Effector memory CD8-positive, alpha-beta T cell (primary cell): ENCODE measurements at regions not wholly inside any gene's neighbourhood (a gene's known extent, or its start where the extent isn't known, plus 50 kb on each side); places are given as distances from the start of the nearest gene placed in this dataset.
A peak's percentile ranks its signal among the peaks of the same experiment; 100 is the strongest.
"Not testable (repeated sequence)": the region's sequence is repeated elsewhere in the genome, so short reads cannot be mapped to it uniquely, and the experiment has no call there.

Experiments
- ATAC-seq: fragments of 150-1000 bp; cut with Tn5 transposase; replicated peaks from 2 replicates; pipeline ENCODE4 v1.10.0; 2021; ENCODE audit warnings: mild to moderate bottlenecking, moderate library complexity
- DNase-seq, 3 experiments: peaks; one replicate each; pipeline ENCODE4 v3.0.0; 2021
- H3K27ac Mint-ChIP-seq, 2 donors: one replicate each; pipeline ENCODE4 v1.8.0; 2022; ENCODE audit warnings: mild to moderate bottlenecking in 2 of 2, mixed read lengths in 2 of 2, moderate library complexity in 2 of 2
- H3K27me3 Mint-ChIP-seq, 2 donors: one replicate each; pipeline ENCODE4 v1.8.0; 2022; ENCODE audit warnings: mixed read lengths in 2 of 2
- H3K36me3 Mint-ChIP-seq: one replicate; pipeline ENCODE4 v1.8.0; 2022; ENCODE audit warnings: mild to moderate bottlenecking, moderate library complexity, mixed read lengths; ENCODE audit not compliant: insufficient read depth
- H3K4me1 Mint-ChIP-seq, 2 donors: one replicate each; pipeline ENCODE4 v1.8.0; 2022; ENCODE audit warnings: low read depth in 2 of 2, mixed read lengths in 2 of 2
- H3K4me3 Mint-ChIP-seq, 2 donors: one replicate each; pipeline ENCODE4 v1.8.0; 2022; ENCODE audit warnings: mild to moderate bottlenecking in 2 of 2, mixed read lengths in 2 of 2, moderate library complexity in 2 of 2
- H3K9me3 Mint-ChIP-seq, 2 donors: one replicate each; pipeline ENCODE4 v1.8.0; 2022; ENCODE audit warnings: mixed read lengths in 2 of 2

DNA sequence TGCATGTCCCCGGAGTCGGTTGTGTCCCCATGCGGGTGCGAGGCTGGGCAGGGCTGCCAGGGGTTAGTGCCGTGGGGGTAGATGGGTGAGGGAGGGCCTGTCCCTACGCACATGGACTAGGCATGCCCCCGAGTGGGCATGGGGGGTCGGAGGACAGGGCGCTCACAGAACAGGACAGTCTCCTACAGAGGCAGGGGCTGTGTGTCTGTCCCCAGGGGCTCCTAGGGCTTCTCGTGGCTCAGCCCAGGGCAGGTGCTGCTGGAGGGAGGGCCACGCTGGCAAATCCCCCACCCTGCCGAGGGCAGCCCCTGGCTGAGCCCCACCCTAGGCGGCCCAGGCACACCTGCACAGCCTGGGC is 141.3 kb downstream of the TMEM121 start:
- ATAC-seq, H3K4me3 Mint-ChIP-seq, DNase-seq, H3K36me3 Mint-ChIP-seq, H3K4me1 Mint-ChIP-seq, H3K27ac Mint-ChIP-seq, H3K9me3 Mint-ChIP-seq: not testable (repeated sequence)
- peaks cover 18 to 45% of the 10 kb centered on the region in 2 donors for H3K27me3 Mint-ChIP-seq

DNA sequence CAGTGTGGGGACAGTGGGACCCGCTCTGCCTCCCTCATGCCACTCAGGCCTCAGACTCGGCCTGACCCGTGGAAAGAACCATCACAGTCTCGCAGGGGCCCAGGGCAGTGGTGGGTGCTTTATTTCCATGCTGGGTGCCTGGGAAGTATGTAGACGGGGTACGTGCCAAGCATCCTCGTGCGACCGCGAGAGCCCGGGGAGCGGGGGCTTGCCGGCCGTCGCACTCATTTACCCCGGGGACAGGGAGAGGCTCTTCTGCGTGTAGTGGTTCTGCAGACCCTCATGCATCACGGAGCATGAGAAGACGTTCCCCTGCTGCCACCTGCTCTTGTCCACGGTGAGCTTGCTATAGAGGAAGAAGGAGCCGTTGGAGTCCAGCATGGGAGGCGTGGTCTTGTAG is 141.6 kb downstream of the TMEM121 start:
- DNase-seq, H3K4me1 Mint-ChIP-seq, H3K27ac Mint-ChIP-seq, H3K4me3 Mint-ChIP-seq, H3K36me3 Mint-ChIP-seq, ATAC-seq, H3K9me3 Mint-ChIP-seq: not testable (repeated sequence)
- peaks cover 18 to 45% of the 10 kb centered on the region in 2 donors for H3K27me3 Mint-ChIP-seq

DNA sequence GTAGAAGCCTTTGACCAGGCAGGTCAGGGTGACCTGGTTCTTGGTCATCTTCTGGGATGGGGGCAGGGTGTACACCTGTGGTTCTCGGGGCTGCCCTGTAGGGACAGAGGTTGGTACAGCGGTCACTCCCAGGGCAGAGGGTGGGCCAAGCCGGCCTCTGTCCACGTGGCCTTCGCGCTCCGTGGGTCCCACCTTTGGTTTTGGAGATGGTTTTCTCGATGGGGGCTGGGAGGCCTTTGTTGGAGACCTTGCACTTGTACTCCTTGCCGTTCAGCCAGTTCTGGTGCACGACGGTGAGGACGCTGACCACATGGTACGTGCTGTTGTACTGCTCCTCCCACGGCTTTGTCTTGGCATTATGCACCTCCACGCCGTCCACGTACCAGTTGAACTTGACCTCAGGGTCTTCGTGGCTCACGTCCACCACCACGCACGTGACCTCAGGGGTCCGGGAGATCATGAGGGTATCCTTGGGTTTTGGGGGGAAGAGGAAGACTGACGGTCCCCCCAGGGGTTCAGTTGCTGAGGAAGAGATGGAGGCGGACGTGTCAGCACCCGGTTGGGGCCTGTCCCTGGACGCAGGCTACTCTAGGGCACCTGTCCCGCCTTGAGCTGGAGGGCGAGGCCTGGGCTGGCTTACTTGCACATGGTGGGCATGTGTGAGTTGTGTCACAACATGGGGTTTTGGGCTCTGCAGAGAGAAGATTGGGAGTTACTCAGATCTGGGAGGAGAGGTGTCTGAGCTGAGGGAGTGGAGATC is 142.3 kb downstream of the TMEM121 start:
- not testable (repeated sequence) for H3K9me3 Mint-ChIP-seq, ATAC-seq, H3K27ac Mint-ChIP-seq, DNase-seq, H3K36me3 Mint-ChIP-seq, H3K4me3 Mint-ChIP-seq, H3K4me1 Mint-ChIP-seq
- H3K27me3 Mint-ChIP-seq = peaks cover 18 to 45% of the 10 kb centered on the region in 2 donors

DNA sequence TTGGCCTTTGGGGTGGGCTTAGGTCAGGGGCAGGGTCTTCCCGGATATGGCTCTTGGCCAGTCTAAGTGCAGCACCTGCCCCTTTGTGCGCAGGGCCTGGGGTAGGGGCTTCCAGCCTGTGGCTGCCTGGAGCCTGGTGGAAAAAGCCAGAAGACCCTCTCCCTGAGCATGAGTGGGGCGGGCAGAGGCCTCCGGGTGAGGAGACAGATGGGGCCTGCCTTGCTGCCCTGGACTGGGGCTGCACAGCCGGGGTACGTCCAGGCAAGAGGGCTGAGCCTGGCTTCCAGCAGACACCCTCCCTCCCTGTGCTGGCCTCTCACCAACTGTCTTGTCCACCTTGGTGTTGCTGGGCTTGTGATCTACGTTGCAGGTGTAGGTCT is 142.8 kb downstream of the TMEM121 start:
- H3K4me3 Mint-ChIP-seq, H3K36me3 Mint-ChIP-seq, H3K9me3 Mint-ChIP-seq, ATAC-seq, H3K27ac Mint-ChIP-seq, DNase-seq, H3K4me1 Mint-ChIP-seq: not testable (repeated sequence)
- peaks cover 18 to 42% of the 10 kb centered on the region in 2 donors for H3K27me3 Mint-ChIP-seq

DNA sequence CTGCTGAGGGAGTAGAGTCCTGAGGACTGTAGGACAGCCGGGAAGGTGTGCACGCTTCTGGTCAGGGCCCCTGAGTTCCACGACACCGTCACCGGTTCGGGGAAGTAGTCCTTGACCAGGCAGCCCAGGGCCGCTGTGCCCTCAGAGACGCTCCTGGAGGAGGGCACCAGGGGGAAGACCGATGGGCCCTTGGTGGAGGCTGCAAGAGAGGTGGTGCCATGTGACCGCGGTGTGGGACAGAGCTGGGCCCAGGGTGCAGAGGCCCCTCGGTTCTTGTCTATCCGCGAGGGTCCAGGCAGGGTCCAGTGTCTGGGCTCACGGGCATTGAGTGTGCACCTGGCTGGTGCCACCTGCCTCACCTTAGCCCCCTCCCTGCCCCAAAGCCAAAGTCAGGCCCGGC is 143.3 kb downstream of the TMEM121 start:
- not testable (repeated sequence) for H3K9me3 Mint-ChIP-seq

DNA sequence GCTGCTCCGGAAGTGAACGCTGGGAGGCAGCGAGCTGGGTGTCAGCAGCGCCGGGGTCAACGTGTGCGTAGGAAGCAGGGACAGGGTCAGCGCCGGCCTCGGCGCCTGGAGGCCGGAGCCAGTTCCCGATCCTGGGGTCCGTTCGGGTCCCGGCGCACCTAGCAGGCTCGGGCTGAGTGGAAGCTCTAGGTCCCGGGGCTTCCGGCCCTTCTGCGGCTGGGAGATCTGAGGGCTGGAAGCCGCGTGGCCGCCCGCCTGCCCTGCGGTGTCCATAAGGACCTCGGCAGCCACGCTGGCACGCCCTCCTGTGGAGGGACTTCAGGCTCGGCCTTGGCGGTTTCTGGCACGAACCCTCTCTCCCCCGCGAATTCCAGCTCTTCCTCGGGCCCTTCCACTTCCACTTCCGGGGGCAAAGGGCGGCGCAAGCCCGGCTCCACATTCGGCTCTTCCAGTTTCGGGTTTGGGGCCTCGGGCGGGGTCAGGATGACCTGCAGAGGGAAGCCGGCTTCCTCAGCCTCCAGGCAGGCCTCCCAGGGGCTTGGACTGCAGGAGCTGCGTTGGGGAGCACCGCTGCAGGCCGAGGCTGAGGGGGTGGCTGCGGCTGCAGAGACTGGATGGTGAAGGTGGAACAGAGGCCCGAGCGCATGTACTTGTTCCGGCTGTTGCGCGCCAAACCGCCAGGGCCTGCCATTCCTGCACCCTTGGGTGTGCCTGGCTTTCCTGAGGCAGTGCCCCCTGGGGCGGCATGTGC is 146.2 kb downstream of the TMEM121 start:
- not testable (repeated sequence) for H3K27ac Mint-ChIP-seq

More for the DNA sequence above, 143.3 kb downstream of the TMEM121 start:
- H3K27ac Mint-ChIP-seq, H3K36me3 Mint-ChIP-seq, H3K4me3 Mint-ChIP-seq, DNase-seq, ATAC-seq, H3K4me1 Mint-ChIP-seq: not testable (repeated sequence)
- H3K27me3 Mint-ChIP-seq = peaks cover 18 to 38% of the 10 kb centered on the region in 2 donors

DNA sequence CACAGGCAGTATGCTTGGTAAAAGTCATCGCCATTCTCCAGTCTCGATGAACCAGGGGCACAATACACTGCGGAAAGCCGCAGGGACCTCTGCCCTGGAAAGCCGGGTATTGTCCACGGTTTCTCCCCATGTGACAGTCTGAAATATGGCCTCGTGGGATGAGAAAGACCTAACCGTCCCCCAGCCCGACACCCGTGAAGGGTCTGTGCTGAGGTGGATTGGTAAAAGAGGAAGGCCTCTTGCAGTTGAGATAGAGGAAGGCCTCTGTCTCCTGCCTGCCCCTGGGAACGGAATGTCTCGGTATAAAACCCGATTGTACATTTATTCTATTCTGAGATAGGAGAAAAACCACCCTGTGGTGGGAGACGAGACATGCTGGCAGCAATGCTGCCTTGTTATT is 149.1 kb downstream of the TMEM121 start:
- not testable (repeated sequence) for H3K9me3 Mint-ChIP-seq, H3K4me1 Mint-ChIP-seq, ATAC-seq, H3K36me3 Mint-ChIP-seq, DNase-seq, H3K4me3 Mint-ChIP-seq, H3K27me3 Mint-ChIP-seq, H3K27ac Mint-ChIP-seq

More for the DNA sequence above, 146.2 kb downstream of the TMEM121 start:
- not testable (repeated sequence) for H3K4me1 Mint-ChIP-seq, H3K36me3 Mint-ChIP-seq, H3K9me3 Mint-ChIP-seq, H3K4me3 Mint-ChIP-seq, DNase-seq, ATAC-seq
- H3K27me3 Mint-ChIP-seq = peaks cover 0 to 17% of the 10 kb centered on the region in 2 donors

DNA sequence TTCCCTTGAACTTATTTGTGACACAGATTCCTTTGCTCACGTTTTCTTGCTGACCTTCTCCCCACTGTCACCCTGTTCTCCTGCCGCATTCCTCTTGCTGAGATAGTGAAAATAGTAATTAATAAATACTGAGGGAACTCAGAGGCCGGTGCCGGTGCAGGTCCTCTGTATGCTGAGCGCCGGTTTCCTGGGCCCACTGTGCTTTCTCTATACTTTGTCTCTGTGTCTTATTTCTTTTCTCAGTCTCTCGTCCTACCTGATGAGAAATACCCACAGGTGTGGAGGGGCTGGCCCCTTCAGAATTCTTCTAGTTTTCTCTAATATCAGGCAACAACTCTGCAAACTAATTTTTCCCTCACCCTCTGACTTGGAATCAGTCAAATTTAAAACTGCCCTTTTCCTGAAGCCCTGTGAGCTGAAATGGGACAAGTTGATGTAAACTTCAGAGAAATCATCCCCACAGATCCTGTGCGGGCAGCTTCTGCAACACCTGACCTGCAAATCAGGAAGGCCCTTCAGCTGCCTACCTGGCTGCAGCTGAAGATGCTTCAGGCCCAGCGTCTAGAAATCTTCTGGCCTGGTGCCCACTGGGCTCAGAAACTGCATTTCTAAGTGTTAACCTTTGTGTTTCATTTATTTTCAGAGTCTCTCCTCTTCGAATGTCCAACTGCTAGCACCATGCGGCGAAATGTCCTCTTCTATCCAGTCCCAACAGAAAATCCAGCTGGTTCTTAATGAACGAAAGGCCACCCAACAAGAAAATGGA is 149.7 kb downstream of the TMEM121 start:
- ATAC-seq, H3K27ac Mint-ChIP-seq: not testable (repeated sequence)

DNA sequence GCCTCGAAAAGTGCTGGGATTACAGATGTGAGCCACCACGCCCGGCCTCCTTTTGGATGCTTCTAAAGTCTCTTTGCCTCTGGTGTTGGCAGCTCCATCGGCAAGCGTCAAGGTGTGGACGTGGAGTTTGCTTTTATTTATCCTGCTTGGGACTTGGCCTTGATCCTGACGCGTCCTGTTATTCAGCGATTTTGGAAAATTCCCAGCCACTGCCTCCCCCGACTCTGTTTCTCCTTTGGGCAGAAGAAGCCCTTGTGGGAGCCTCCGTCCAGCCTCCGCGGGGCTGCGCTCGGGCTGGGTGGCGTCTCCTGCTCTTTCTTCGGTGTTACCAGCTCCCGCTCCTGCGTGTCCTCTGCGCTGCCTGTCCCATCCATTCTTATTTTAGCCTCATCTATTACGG is 151.7 kb downstream of the TMEM121 start:
- not testable (repeated sequence) for H3K9me3 Mint-ChIP-seq, ATAC-seq, H3K4me3 Mint-ChIP-seq, DNase-seq, H3K27ac Mint-ChIP-seq, H3K36me3 Mint-ChIP-seq, H3K27me3 Mint-ChIP-seq, H3K4me1 Mint-ChIP-seq

More for the DNA sequence above, 149.7 kb downstream of the TMEM121 start:
- not testable (repeated sequence) for DNase-seq, H3K9me3 Mint-ChIP-seq, H3K4me1 Mint-ChIP-seq, H3K36me3 Mint-ChIP-seq, H3K4me3 Mint-ChIP-seq, H3K27me3 Mint-ChIP-seq

DNA sequence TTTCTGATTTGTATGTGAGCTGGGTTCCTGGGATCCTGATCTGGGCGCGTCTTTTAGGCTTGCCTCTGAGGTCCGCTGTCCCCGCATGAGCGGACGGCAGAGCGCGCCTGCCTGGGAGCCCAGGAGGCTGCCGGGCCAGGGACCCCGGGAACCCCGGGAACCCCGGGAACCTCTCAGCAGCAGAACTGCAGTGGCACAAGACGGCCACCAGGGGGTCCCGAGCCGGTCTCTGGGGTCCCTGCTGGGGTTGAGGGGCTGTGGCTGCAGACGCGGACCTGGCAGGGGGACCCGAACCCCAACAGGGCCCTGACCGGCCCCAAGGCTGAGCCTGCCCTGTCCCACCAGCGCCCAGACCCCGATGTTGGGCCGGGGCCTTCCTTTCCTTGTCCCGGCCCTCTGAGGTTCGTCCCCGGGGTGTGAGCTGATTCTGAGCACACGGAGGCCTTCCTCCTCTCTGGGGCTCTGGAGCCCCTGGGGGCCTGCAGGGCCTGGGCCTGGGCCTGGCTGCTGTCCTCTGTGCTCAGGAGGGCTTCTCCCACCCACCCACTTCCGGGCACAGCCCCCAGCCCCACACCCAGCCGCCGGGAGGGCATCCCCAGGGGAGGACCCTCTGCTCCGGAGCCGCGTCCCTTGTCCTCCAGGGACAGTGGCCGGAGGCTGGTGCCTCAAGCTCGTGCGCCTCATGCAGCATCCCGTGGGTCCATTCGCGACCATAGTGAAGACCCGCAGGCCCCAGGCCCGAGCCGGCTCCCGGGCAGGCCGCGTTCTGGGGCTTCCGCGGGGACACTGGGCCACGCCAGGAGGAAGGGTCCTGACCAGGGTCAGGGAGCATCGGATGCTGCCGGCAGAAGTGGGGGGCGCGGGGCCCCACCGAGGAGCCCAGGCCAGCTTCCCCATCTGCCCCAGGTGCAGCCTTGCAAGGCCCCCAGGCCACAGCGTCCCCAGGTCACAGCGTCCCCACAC is 152.9 kb downstream of the TMEM121 start:
- H3K4me1 Mint-ChIP-seq, H3K4me3 Mint-ChIP-seq, DNase-seq, H3K36me3 Mint-ChIP-seq, H3K27ac Mint-ChIP-seq, H3K27me3 Mint-ChIP-seq, H3K9me3 Mint-ChIP-seq, ATAC-seq: not testable (repeated sequence)

DNA sequence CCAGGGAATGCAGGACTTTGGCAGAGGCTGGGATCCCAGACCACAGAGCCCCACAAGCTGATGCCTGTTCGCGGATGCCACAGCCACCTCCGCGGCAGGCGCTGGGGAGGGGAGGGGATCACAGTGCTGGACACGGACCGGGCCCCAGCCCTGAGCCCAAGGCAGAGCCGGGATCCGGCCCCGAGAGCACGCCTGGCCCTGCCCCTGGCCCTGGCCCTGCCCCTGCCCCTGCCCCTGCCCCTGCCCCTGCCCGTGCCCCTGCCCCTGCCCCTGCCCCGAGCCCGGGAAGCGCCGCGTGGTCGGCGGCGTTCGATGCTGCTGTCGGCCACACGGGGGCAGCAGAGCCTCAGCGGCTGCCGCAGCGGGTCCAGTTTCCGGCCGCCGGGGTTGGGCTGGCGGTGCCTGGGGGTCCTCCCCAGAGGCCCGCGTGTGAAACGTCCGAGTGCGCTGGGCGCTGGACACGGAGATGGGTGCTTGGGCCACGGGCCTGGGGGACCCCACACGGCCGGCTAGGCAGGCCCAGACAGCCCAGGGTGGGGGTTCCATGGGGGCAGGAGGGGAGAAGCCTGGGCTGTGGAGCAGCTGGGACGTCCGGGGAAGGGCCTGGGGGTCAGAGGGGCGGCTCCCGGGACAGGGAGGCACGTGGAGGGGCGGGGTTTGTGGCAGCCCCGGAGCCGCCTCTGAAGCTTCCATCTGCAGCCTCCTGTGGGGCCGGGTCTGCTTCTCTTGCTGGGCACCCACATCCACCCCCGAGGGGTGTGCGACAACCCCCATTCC is 153.8 kb downstream of the TMEM121 start:
- not testable (repeated sequence) for H3K27me3 Mint-ChIP-seq, H3K36me3 Mint-ChIP-seq, H3K4me1 Mint-ChIP-seq, H3K27ac Mint-ChIP-seq, H3K4me3 Mint-ChIP-seq, H3K9me3 Mint-ChIP-seq
- DNase-seq = peak in 1 of 3 experiments; percentile 3
- peak; percentile 75 for ATAC-seq

DNA sequence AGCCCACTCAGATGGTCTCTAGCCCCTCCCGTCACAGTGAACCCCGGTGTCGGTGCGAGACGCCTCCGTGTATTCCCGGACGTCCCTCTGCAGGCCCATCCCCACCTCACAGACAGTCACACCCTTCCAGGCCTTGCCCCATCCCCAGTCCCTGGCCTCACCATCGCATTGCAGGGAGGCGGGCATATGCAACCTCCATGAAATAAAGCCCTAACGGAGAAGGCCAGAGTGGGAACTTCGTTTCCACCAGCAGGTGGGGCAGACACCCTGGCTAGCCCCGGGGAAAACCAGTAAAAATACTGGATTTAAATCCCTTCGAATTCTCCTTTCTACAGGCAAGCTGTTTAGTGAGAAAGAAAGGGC is 154.3 kb downstream of the TMEM121 start:
- not testable (repeated sequence) for H3K9me3 Mint-ChIP-seq, DNase-seq, H3K4me3 Mint-ChIP-seq, H3K4me1 Mint-ChIP-seq, H3K27ac Mint-ChIP-seq, ATAC-seq, H3K36me3 Mint-ChIP-seq, H3K27me3 Mint-ChIP-seq
